HepG2 (cell line): ENCODE measurements at regions not wholly inside any gene's neighbourhood (a gene's known extent, or its start where the extent isn't known, plus 50 kb on each side); places are given as distances from the start of the nearest gene placed in this dataset.
A peak's percentile ranks its signal among the peaks of the same experiment; 100 is the strongest.

Experiments used
- ATAC-seq: fragments of 200-7000 bp; cut with Tn5 transposase; 3 replicates; pipeline ENCODE4 v1.9.1; 2020; ENCODE audit warnings: mild to moderate bottlenecking, moderate library complexity
- BruUV-seq: library from RNA; stranded (reverse); fragments of 400-500 nt; replicated peaks from 2 replicates; lab custom pipeline; 2021; lab: Mats Ljungman, UMichigan
- CTCF ChIA-PET: fragments of 300-600 bp; formaldehyde crosslinking; extraction: SDS; loops from one replicate; lab custom pipeline; 2021; ENCODE audit warnings: low total read pairs, inconsistent platforms, low intra/inter-chr PET ratio; lab: Yijun Ruan, JAX
- POLR2A ChIA-PET: fragments of 350-600 bp; sonication (Branson Sonifier 250); formaldehyde crosslinking; loops from one replicate; lab custom pipeline; 2020; ENCODE audit warnings: antibody characterized with exemption, inconsistent platforms; lab: Yijun Ruan, JAX
- DNase-seq: peaks from one replicate; pipeline ENCODE4 v3.0.0-alpha.2; 2015; ENCODE audit warnings: low spot score
- FAIRE-seq: peaks from 3 replicates; lab custom pipeline; 2011; peaks lifted over from hg19 to GRCh38; lab: Jason Lieb, UNC
- H2AFZ ChIP-seq: one replicate; pipeline ENCODE4 v1.6.1; 2011; ENCODE audit warnings: low read length, inconsistent platforms
- H3K27ac ChIP-seq: fragments of 300-600 bp; 3 replicates; pipeline ENCODE4 v1.8.0; 2011; ENCODE audit warnings: mixed run types, mild to moderate bottlenecking, mixed read lengths, low read length, inconsistent platforms; ENCODE audit not compliant: insufficient read depth; ENCODE audit errors: extremely low read length
- H3K27me3 ChIP-seq, 2 experiments: fragments of 200-600 bp in 1 of 2; 2 replicates in 1 of 2; 3 replicates in 1 of 2; pipeline versions ENCODE4 v1.6.0 to v1.8.0; 2011; ENCODE audit warnings: low read length in 2 of 2, mild to moderate bottlenecking in 2 of 2, moderate library complexity in 2 of 2, inconsistent platforms in 1 of 2; ENCODE audit not compliant: insufficient read depth in 2 of 2, control insufficient read depth in 1 of 2
- H3K36me3 ChIP-seq, 2 experiments: fragments of 200-600 bp in 1 of 2; replicated peaks in 1 of 2; 2 replicates in 1 of 2; 3 replicates in 1 of 2; pipeline versions ENCODE4 v1.5.1 to v1.8.0; 2011; ENCODE audit warnings: low read length in 2 of 2, inconsistent platforms in 1 of 2; ENCODE audit not compliant: insufficient read depth in 2 of 2, control insufficient read depth in 1 of 2
- H3K4me1 ChIP-seq: 2 replicates; pipeline ENCODE4 v1.5.1; 2012; ENCODE audit warnings: low read length, inconsistent platforms; ENCODE audit not compliant: insufficient read depth
- H3K4me2 ChIP-seq: 2 replicates; pipeline ENCODE4 v1.6.0; 2011; ENCODE audit warnings: low read depth, low read length, inconsistent platforms
- H3K4me3 ChIP-seq, 3 experiments: fragments of 200-600 bp in 1 of 3; sonication (generic), shearing (Covaris generic) in 1 of 3; replicated peaks in 1 of 3; 2 replicates each; pipeline ENCODE4 v1.5.1; 2011 to 2016; ENCODE audit warnings: low read length in 3 of 3, inconsistent platforms in 2 of 3, low read depth in 2 of 3, mild to moderate bottlenecking in 2 of 3, control low read depth in 1 of 3, mixed read lengths in 1 of 3; ENCODE audit not compliant: insufficient read depth in 1 of 3
- H3K79me2 ChIP-seq: one replicate; pipeline ENCODE4 v1.6.1; 2011; ENCODE audit warnings: low read length, inconsistent platforms; ENCODE audit not compliant: insufficient read depth
- H3K9ac ChIP-seq: 2 replicates; pipeline ENCODE4 v1.6.0; 2011; ENCODE audit warnings: mild to moderate bottlenecking, low read depth, low read length, inconsistent platforms; ENCODE audit not compliant: insufficient read depth
- H3K9me3 ChIP-seq: 2 replicates; pipeline ENCODE4 v1.5.1; 2012; ENCODE audit warnings: mild to moderate bottlenecking, low read length
- H4K20me1 ChIP-seq: 2 replicates; pipeline ENCODE4 v1.6.0; 2011; ENCODE audit warnings: inconsistent platforms, mild to moderate bottlenecking, low read length, moderate library complexity; ENCODE audit not compliant: insufficient read depth
- MAFF ChIP-seq: IDR thresholded peaks from 2 replicates; pipeline ENCODE4 v1.6.1; 2011; ENCODE audit warnings: low read depth, low read length, improper control_type of control experiment
- MAFK ChIP-seq, 2 experiments: IDR thresholded peaks in 1 of 2; conservative IDR thresholded peaks in 1 of 2; 2 replicates each; pipeline ENCODE4 v1.6.1; 2011; ENCODE audit warnings: improper control_type of control experiment in 2 of 2, low read length in 2 of 2
- MEIS2 ChIP-seq: sonication (generic); formaldehyde crosslinking; IDR thresholded peaks from 2 replicates; pipeline ENCODE4 v1.9.0; 2021; ENCODE audit warnings: mild to moderate bottlenecking, missing genetic modification reagents
- RAD21 ChIP-seq: fragments of 450-650 bp; formaldehyde crosslinking; IDR thresholded peaks from 2 replicates; pipeline ENCODE4 v1.5.0; 2020; ENCODE audit warnings: mild to moderate bottlenecking
- SYNCRIP ChIP-seq: fragments of 200-400 bp; formaldehyde crosslinking; IDR thresholded peaks from 2 replicates; pipeline ENCODE4 v1.6.1; 2018; ENCODE audit warnings: mild to moderate bottlenecking, low read depth, low read length; ENCODE audit not compliant: insufficient read depth
- XBP1 ChIP-seq: sonication (generic); formaldehyde crosslinking; IDR thresholded peaks from 2 replicates; pipeline ENCODE4 v1.5.0; 2020; ENCODE audit warnings: missing genetic modification reagents
- ZBTB8A ChIP-seq: sonication (generic); formaldehyde crosslinking; IDR thresholded peaks from 2 replicates; pipeline ENCODE4 v1.4.0; 2020; ENCODE audit warnings: mild to moderate bottlenecking, low read depth, missing genetic modification reagents, borderline replicate concordance
- ZNF562 ChIP-seq: sonication (generic); formaldehyde crosslinking; IDR thresholded peaks from 2 replicates; pipeline ENCODE4 v1.8.0; 2022; ENCODE audit warnings: missing genetic modification reagents, borderline replicate concordance
- ZNF850 ChIP-seq: sonication (generic); formaldehyde crosslinking; conservative IDR thresholded peaks from 2 replicates; pipeline ENCODE4 v1.9.0; 2021; ENCODE audit warnings: mild to moderate bottlenecking, missing genetic modification reagents
- WGBS: methylation state at CpG from one replicate; pipeline ENCODE4 v1.1.6; 2017; ENCODE audit warnings: low lambda C conversion rate; 5-methylcytosine and 5-hydroxymethylcytosine counted together
- in situ Hi-C: cut with HindIII; loops from 2 replicates; pipeline ENCODE4 v1.10.0; 2017; ENCODE audit warnings: low pct_unique_long_range_greater_than_20kb; ENCODE audit not compliant: extremely low pct_ligation_motif_present
- intact Hi-C: fragments of 100-400 bp; cut with micrococcal nuclease; formaldehyde crosslinking; loops from one replicate; pipeline ENCODE4 v1.10.0; 2022; ENCODE audit not compliant: unreplicated experiment
- TF ChIP-seq, protein P1 (sequence below): sonication (generic); formaldehyde crosslinking; IDR thresholded peaks from 2 replicates; pipeline ENCODE4 v1.4.0; 2020; ENCODE audit warnings: low read depth, mild to moderate bottlenecking, missing genetic modification reagents
- TF ChIP-seq, protein P2 (sequence below): sonication (generic); formaldehyde crosslinking; IDR thresholded peaks from 2 replicates; pipeline ENCODE4 v1.5.0; 2020; ENCODE audit warnings: mild to moderate bottlenecking, missing genetic modification reagents
- TF ChIP-seq, protein P3 (sequence below): sonication (generic); formaldehyde crosslinking; conservative IDR thresholded peaks from 2 replicates; pipeline ENCODE4 v1.4.0; 2020; ENCODE audit warnings: mild to moderate bottlenecking, missing genetic modification reagents, moderate library complexity

DNA sequence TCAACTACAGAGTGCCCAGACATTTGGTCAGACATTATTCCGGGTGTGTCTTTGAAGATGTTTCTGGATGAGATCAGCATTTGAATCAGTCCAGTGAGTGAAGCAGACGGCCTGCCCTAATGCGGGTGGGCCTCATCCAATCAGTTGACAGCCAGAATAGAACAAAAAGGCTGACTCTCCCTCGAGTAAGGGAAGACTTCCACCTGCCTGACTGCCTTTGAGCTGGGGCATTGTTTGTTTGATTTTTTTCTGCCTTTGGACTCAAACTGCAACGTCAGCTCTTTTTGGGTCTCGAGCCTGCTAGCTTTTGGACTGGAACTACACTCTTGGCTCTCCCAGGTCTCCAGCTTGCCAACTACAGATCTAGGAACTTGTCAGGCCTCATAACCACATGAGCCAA, 111.7 kb upstream of the AGAP1 start:
- no peak for ATAC-seq
- in situ Hi-C loops = no loop called here
- no peak overlapping the region for H3K27ac ChIP-seq
- H3K4me2 ChIP-seq = no peak overlapping the region
- no peaks in the 10 kb centered on the region for H3K4me1 ChIP-seq
- no peaks in the 10 kb centered on the region for H3K9me3 ChIP-seq
- no peak overlapping the region for H3K4me3 ChIP-seq
- H3K27me3 ChIP-seq = peaks cover 3 to 46% of the 10 kb centered on the region in 2 experiments; a peak in 3 of 5 replicates
- no peaks in the 10 kb centered on the region for H3K79me2 ChIP-seq
- ChIA-PET POLR2A (no interaction called here), CTCF (no interaction called here)
- intact Hi-C loops = no loop called here
- H3K36me3 ChIP-seq = no peaks in the 10 kb centered on the region
- DNase-seq = no peak
- BruUV-seq = no TSS peak
- FAIRE-seq = no peak
- TF ChIP-seq ZBTB8A (CRISPR knock-in tag) (no peak), MAFK (conservative IDR thresholded peaks at IDR 0.05 in 1 of 2, IDR thresholded peaks at IDR 0.05 in 1 of 2; ENCODE audit: low read length in 2 of 2) (peak; percentile 98 to 99), RAD21 (no peak), MAFF (peak; percentile 99)
- TF ChIP-seq, protein P1, sequence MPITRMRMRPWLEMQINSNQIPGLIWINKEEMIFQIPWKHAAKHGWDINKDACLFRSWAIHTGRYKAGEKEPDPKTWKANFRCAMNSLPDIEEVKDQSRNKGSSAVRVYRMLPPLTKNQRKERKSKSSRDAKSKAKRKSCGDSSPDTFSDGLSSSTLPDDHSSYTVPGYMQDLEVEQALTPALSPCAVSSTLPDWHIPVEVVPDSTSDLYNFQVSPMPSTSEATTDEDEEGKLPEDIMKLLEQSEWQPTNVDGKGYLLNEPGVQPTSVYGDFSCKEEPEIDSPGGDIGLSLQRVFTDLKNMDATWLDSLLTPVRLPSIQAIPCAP = no peak
- no peak overlapping the region for H3K9ac ChIP-seq
- H4K20me1 ChIP-seq = no peaks in the 10 kb centered on the region; the same call in 1 of the 2 replicates
- WGBS = 18% methylated on average over 6 of the region's 6 CpGs
- no peak overlapping the region for H2AFZ ChIP-seq

DNA sequence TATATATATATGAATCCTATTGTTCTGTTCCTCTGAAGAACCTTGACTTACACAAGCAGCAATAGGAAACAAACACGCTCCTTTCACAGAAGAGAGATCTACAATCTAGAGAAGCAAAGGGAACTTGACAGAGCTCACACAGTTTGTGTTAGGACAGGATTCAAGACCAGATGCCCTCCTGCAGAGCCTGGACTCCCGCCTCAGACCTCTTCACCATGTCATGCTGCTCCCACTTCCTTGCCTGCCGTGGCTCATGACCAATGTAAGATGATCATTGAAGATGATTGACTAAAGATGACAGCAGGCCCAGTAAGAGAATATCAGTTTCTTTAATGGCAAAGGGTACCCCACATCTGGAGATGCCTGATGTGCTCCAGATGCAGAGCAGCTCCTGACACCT, 111.2 kb upstream of the AGAP1 start:
- ATAC-seq = no peak
- no TSS peak for BruUV-seq
- Histone ChIP-seq H3K27me3 (peaks cover 3 to 41% of the 10 kb centered on the region in 2 experiments; a peak in 3 of 5 replicates), H3K9ac (no peak overlapping the region), H3K9me3 (no peaks in the 10 kb centered on the region), H3K4me1 (no peaks in the 10 kb centered on the region), H3K4me3 (no peak overlapping the region), H4K20me1 (no peaks in the 10 kb centered on the region; the same call in 1 of the 2 replicates), H3K27ac (no peak overlapping the region), H3K79me2 (no peaks in the 10 kb centered on the region), H2AFZ (no peak overlapping the region), H3K4me2 (no peak overlapping the region), H3K36me3 (no peaks in the 10 kb centered on the region)
- POLR2A ChIA-PET = no interaction called here
- CTCF ChIA-PET = no interaction called here
- intact Hi-C loops = no loop called here
- no peak for DNase-seq
- FAIRE-seq = no peak
- in situ Hi-C loops = no loop called here
- WGBS = 22% methylated on average over 3 of the region's 3 CpGs
- TF ChIP-seq ZNF850 (no peak), ZNF562 (CRISPR knock-in tag) (no peak), SYNCRIP (no peak), XBP1 (CRISPR knock-in tag) (no peak), MEIS2 (no peak)
- TF ChIP-seq, protein P2, sequence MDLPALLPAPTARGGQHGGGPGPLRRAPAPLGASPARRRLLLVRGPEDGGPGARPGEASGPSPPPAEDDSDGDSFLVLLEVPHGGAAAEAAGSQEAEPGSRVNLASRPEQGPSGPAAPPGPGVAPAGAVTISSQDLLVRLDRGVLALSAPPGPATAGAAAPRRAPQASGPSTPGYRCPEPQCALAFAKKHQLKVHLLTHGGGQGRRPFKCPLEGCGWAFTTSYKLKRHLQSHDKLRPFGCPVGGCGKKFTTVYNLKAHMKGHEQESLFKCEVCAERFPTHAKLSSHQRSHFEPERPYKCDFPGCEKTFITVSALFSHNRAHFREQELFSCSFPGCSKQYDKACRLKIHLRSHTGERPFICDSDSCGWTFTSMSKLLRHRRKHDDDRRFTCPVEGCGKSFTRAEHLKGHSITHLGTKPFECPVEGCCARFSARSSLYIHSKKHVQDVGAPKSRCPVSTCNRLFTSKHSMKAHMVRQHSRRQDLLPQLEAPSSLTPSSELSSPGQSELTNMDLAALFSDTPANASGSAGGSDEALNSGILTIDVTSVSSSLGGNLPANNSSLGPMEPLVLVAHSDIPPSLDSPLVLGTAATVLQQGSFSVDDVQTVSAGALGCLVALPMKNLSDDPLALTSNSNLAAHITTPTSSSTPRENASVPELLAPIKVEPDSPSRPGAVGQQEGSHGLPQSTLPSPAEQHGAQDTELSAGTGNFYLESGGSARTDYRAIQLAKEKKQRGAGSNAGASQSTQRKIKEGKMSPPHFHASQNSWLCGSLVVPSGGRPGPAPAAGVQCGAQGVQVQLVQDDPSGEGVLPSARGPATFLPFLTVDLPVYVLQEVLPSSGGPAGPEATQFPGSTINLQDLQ (CRISPR knock-in tag) = no peak
- TF ChIP-seq, protein P3, sequence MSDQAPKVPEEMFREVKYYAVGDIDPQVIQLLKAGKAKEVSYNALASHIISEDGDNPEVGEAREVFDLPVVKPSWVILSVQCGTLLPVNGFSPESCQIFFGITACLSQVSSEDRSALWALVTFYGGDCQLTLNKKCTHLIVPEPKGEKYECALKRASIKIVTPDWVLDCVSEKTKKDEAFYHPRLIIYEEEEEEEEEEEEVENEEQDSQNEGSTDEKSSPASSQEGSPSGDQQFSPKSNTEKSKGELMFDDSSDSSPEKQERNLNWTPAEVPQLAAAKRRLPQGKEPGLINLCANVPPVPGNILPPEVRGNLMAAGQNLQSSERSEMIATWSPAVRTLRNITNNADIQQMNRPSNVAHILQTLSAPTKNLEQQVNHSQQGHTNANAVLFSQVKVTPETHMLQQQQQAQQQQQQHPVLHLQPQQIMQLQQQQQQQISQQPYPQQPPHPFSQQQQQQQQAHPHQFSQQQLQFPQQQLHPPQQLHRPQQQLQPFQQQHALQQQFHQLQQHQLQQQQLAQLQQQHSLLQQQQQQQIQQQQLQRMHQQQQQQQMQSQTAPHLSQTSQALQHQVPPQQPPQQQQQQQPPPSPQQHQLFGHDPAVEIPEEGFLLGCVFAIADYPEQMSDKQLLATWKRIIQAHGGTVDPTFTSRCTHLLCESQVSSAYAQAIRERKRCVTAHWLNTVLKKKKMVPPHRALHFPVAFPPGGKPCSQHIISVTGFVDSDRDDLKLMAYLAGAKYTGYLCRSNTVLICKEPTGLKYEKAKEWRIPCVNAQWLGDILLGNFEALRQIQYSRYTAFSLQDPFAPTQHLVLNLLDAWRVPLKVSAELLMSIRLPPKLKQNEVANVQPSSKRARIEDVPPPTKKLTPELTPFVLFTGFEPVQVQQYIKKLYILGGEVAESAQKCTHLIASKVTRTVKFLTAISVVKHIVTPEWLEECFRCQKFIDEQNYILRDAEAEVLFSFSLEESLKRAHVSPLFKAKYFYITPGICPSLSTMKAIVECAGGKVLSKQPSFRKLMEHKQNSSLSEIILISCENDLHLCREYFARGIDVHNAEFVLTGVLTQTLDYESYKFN (CRISPR knock-in tag) = no peak
